DMS79 (cell line): ENCODE measurements at regions not wholly inside any gene's neighbourhood (a gene's known extent, or its start where the extent isn't known, plus 50 kb on each side); places are given as distances from the start of the nearest gene placed in this dataset.
"Not testable (repeated sequence)": the region's sequence is repeated elsewhere in the genome, so short reads cannot be mapped to it uniquely, and the experiment has no call there.

Experiments
- DNase-seq: peaks from one replicate; lab custom pipeline; 2025; lab: John Stamatoyannopoulos, UW

- DNase-seq = not testable (repeated sequence)
Measured at GRCh38 chr1:118453856-118454255, 268.8 kb upstream of the SPAG17 start.

- no peak for DNase-seq
Measured at GRCh38 chr1:118445156-118445555, 260.1 kb upstream of the SPAG17 start.

- no peak for DNase-seq
Measured at GRCh38 chr1:118442214-118442613, 257.2 kb upstream of the SPAG17 start.

- DNase-seq = no peak
Measured at GRCh38 chr1:118437664-118438063, 252.6 kb upstream of the SPAG17 start.

GRCh38 chr1:118429856-118430255 is 244.8 kb upstream of the SPAG17 start:
- DNase-seq = no peak

GRCh38 chr1:118421868-118422350 is 236.9 kb upstream of the SPAG17 start:
- no peak for DNase-seq

- DNase-seq = no peak
Measured at GRCh38 chr1:118404024-118404423, 219.0 kb upstream of the SPAG17 start.

GRCh38 chr1:118397496-118397859 is 212.4 kb upstream of the SPAG17 start:
- DNase-seq = no peak

GRCh38 chr1:118396829-118397495 is 211.9 kb upstream of the SPAG17 start:
- DNase-seq = no peak

GRCh38 chr1:118396279-118396678 is 211.3 kb upstream of the SPAG17 start:
- DNase-seq = no peak

GRCh38 chr1:118395430-118395991 is 210.5 kb upstream of the SPAG17 start:
- DNase-seq = no peak

GRCh38 chr1:118390955-118391354 is 205.9 kb upstream of the SPAG17 start:
- no peak for DNase-seq

- DNase-seq = no peak
Measured at GRCh38 chr1:118388301-118388959, 203.4 kb upstream of the SPAG17 start.

- no peak for DNase-seq
Measured at GRCh38 chr1:118381197-118381869, 196.3 kb upstream of the SPAG17 start.

GRCh38 chr1:118377183-118377582 is 192.2 kb upstream of the SPAG17 start:
- not testable (repeated sequence) for DNase-seq

GRCh38 chr1:118371612-118372011 is 186.6 kb upstream of the SPAG17 start:
- no peak for DNase-seq

GRCh38 chr1:118370861-118371260 is 185.8 kb upstream of the SPAG17 start:
- DNase-seq = no peak

GRCh38 chr1:118366286-118366685 is 181.3 kb upstream of the SPAG17 start:
- DNase-seq = no peak

- DNase-seq = no peak
Measured at GRCh38 chr1:118364882-118365281, 179.9 kb upstream of the SPAG17 start.

GRCh38 chr1:118363396-118363795 is 178.4 kb upstream of the SPAG17 start:
- DNase-seq = no peak

- DNase-seq = no peak
Measured at GRCh38 chr1:118360817-118361216, 175.8 kb upstream of the SPAG17 start.

GRCh38 chr1:118346936-118347335 is 161.9 kb upstream of the SPAG17 start:
- DNase-seq = no peak
